Trophoblast cell (in vitro differentiated cells and primary cell): ENCODE measurements at regions not wholly inside any gene's neighbourhood (a gene's known extent, or its start where the extent isn't known, plus 50 kb on each side); places are given as distances from the start of the nearest gene placed in this dataset.
"Not testable (repeated sequence)": the region's sequence is repeated elsewhere in the genome, so short reads cannot be mapped to it uniquely, and the experiment has no call there.

Source experiments
- DNase-seq, 2 donors: peaks; one replicate each; pipeline ENCODE4 v3.0.0-alpha.2; 2016
- H2AFZ ChIP-seq: 2 replicates; pipeline ENCODE4 v1.6.1; 2013; ENCODE audit warnings: low read length, moderate library complexity, mild to moderate bottlenecking; ENCODE audit not compliant: insufficient read depth, poor library complexity
- H2AK5ac ChIP-seq: 2 replicates; pipeline ENCODE4 v1.6.1; 2013; ENCODE audit warnings: mild to moderate bottlenecking, low read length
- H2BK120ac ChIP-seq: 2 replicates; pipeline ENCODE4 v1.6.1; 2013; ENCODE audit warnings: low read length, mild to moderate bottlenecking, moderate library complexity; ENCODE audit not compliant: insufficient read depth, poor library complexity
- H2BK12ac ChIP-seq: 2 replicates; pipeline ENCODE4 v1.6.1; 2013; ENCODE audit warnings: mild to moderate bottlenecking, low read length, moderate library complexity
- H2BK5ac ChIP-seq: 2 replicates; pipeline ENCODE4 v1.6.1; 2013; ENCODE audit warnings: low read length, low read depth, moderate library complexity, mild to moderate bottlenecking; ENCODE audit not compliant: poor library complexity
- H3K14ac ChIP-seq: 2 replicates; pipeline ENCODE4 v1.6.1; 2013; ENCODE audit warnings: mild to moderate bottlenecking, low read length
- H3K18ac ChIP-seq: 2 replicates; pipeline ENCODE4 v1.6.1; 2013; ENCODE audit warnings: mild to moderate bottlenecking, low read length
- H3K23ac ChIP-seq: 2 replicates; pipeline ENCODE4 v1.6.1; 2013; ENCODE audit warnings: low read length
- H3K27ac ChIP-seq: 2 replicates; pipeline ENCODE4 v1.5.1; 2013; ENCODE audit warnings: low read depth, mild to moderate bottlenecking, inconsistent platforms, low read length, moderate library complexity
- H3K27me3 ChIP-seq: 2 replicates; pipeline ENCODE4 v1.6.1; 2013; ENCODE audit warnings: inconsistent platforms, mild to moderate bottlenecking, low read length, moderate library complexity; ENCODE audit not compliant: insufficient read depth
- H3K36me3 ChIP-seq, 2 experiments: 1 replicate in 1 of 2; 2 replicates in 1 of 2; pipeline ENCODE4 v1.6.1; 2013; ENCODE audit warnings: low read length in 2 of 2, mild to moderate bottlenecking in 2 of 2, moderate library complexity in 1 of 2; ENCODE audit not compliant: insufficient read depth in 2 of 2, control insufficient read depth in 1 of 2
- H3K4ac ChIP-seq: 2 replicates; pipeline ENCODE4 v1.6.1; 2013; ENCODE audit warnings: low read depth, mild to moderate bottlenecking, low read length, moderate library complexity
- H3K4me1 ChIP-seq, 2 experiments: 1 replicate in 1 of 2; 2 replicates in 1 of 2; pipeline ENCODE4 v1.6.1; 2013; ENCODE audit warnings: low read length in 2 of 2, mild to moderate bottlenecking in 2 of 2, moderate library complexity in 1 of 2; ENCODE audit not compliant: insufficient read depth in 2 of 2, control insufficient read depth in 1 of 2
- H3K4me2 ChIP-seq: 2 replicates; pipeline ENCODE4 v1.6.1; 2013; ENCODE audit warnings: inconsistent platforms, mild to moderate bottlenecking, low read length, moderate library complexity
- H3K4me3 ChIP-seq: 2 replicates; pipeline ENCODE4 v1.5.1; 2013; ENCODE audit warnings: mild to moderate bottlenecking, low read depth, low read length, inconsistent platforms
- H3K79me1 ChIP-seq: one replicate; pipeline ENCODE4 v1.6.1; 2013; ENCODE audit warnings: low read length
- H3K79me2 ChIP-seq: 2 replicates; pipeline ENCODE4 v1.6.1; 2013; ENCODE audit warnings: low read length, mild to moderate bottlenecking; ENCODE audit not compliant: control insufficient read depth, insufficient read depth, poor library complexity
- H3K9ac ChIP-seq: 2 replicates; pipeline ENCODE4 v1.6.1; 2013; ENCODE audit warnings: mild to moderate bottlenecking, low read length
- H3K9me3 ChIP-seq: 2 replicates; pipeline ENCODE4 v1.6.1; 2013; ENCODE audit warnings: low read depth, mild to moderate bottlenecking, control low read depth, inconsistent platforms, low read length; ENCODE audit not compliant: insufficient read depth
- H4K12ac ChIP-seq: 2 replicates; pipeline ENCODE4 v1.6.1; 2013; ENCODE audit warnings: low read depth, mild to moderate bottlenecking, low read length, moderate library complexity
- H4K8ac ChIP-seq: 2 replicates; pipeline ENCODE4 v1.6.1; 2013; ENCODE audit warnings: low read depth, mild to moderate bottlenecking, low read length, moderate library complexity
- H4K91ac ChIP-seq: one replicate; pipeline ENCODE4 v1.6.1; 2013; ENCODE audit warnings: low read depth, mild to moderate bottlenecking, low read length, moderate library complexity
- WGBS: extraction: QIAGEN DNeasy Blood & Tissue Kit; methylation state at CpG from one replicate; pipeline ENCODE4 v1.1.7; 2013; ENCODE audit warnings: missing lambda C conversion rate; ENCODE audit not compliant: insufficient read length, insufficient coverage; ENCODE audit errors: extremely low coverage; 5-methylcytosine and 5-hydroxymethylcytosine counted together

GRCh38 chr12:18828987-18829386, 91.1 kb downstream of the CAPZA3 start:
- Histone ChIP-seq H2BK120ac (no peak overlapping the region), H3K79me1 (no peaks in the 10 kb centered on the region), H4K12ac (no peak overlapping the region), H3K36me3 (no peaks in the 10 kb centered on the region), H2BK12ac (no peak overlapping the region), H3K27me3 (no peaks in the 10 kb centered on the region), H3K18ac (no peak overlapping the region), H3K4ac (no peak overlapping the region), H3K79me2 (no peaks in the 10 kb centered on the region), H3K9me3 (no peaks in the 10 kb centered on the region), H2AK5ac (no peak overlapping the region), H4K8ac (no peak overlapping the region), H2BK5ac (no peak overlapping the region), H4K91ac (no peak overlapping the region), H3K23ac (no peak overlapping the region), H3K4me2 (no peak overlapping the region), H3K4me3 (no peak overlapping the region), H3K27ac (no peak overlapping the region), H2AFZ (no peak overlapping the region), H3K14ac (no peak overlapping the region), H3K9ac (no peak overlapping the region), H3K4me1 (no peaks in the 10 kb centered on the region)
- DNase-seq, result no peak

DNA sequence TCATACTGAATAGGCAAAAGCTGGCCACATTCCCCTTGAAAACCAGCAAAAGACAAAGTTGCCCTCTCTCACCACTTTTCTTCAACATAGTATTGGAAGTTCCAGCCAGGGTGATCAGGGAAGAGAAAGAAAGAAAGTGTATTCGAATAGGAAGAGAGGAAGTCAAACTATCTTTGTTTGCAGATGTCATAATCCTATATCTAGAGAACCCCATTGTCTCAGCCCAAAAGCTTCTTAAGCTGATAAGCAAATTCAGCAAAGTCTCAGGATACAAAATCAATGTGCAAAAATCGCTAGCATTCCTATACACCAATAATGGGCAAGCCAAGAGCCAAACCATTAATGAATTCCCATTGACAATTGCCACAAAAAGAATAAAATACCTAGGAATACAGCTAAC, 95.0 kb downstream of the CAPZA3 start:
- H3K4me3 ChIP-seq, H4K8ac ChIP-seq, H3K36me3 ChIP-seq, H4K91ac ChIP-seq, H3K18ac ChIP-seq, H3K9ac ChIP-seq, H3K23ac ChIP-seq, H3K79me2 ChIP-seq, H3K4ac ChIP-seq, H3K4me1 ChIP-seq, H2AFZ ChIP-seq, H3K27me3 ChIP-seq, H3K14ac ChIP-seq, H3K27ac ChIP-seq, H2BK5ac ChIP-seq, H3K79me1 ChIP-seq, H2AK5ac ChIP-seq, H2BK12ac ChIP-seq, H3K9me3 ChIP-seq, H3K4me2 ChIP-seq, DNase-seq, H2BK120ac ChIP-seq, H4K12ac ChIP-seq: not testable (repeated sequence)
- WGBS, result no CpG with 5 or more reads among the region's 2 CpGs

- no peak overlapping the region for H3K23ac ChIP-seq
- H3K18ac ChIP-seq, result no peak overlapping the region
- H3K79me2 ChIP-seq, result no peaks in the 10 kb centered on the region
- H3K79me1 ChIP-seq, result no peaks in the 10 kb centered on the region
- no peaks in the 10 kb centered on the region for H3K9me3 ChIP-seq
- no peak overlapping the region for H2AFZ ChIP-seq
- no peak overlapping the region for H3K14ac ChIP-seq
- H3K36me3 ChIP-seq, result no peaks in the 10 kb centered on the region
- no peak overlapping the region for H4K91ac ChIP-seq
- no peak overlapping the region for H4K8ac ChIP-seq
- no peak overlapping the region for H2AK5ac ChIP-seq
- H2BK12ac ChIP-seq, result no peak overlapping the region
- no peak overlapping the region for H3K4me2 ChIP-seq
- no CpG with 5 or more reads among the region's 4 CpGs for WGBS
- no peak overlapping the region for H4K12ac ChIP-seq
- no peak overlapping the region for H3K9ac ChIP-seq
- no peak overlapping the region for H2BK120ac ChIP-seq
- no peak for DNase-seq
- H3K4me1 ChIP-seq, result no peaks in the 10 kb centered on the region
- no peak overlapping the region for H3K4me3 ChIP-seq
- H3K27ac ChIP-seq, result no peak overlapping the region
- no peak overlapping the region for H3K4ac ChIP-seq
- no peak overlapping the region for H2BK5ac ChIP-seq
- H3K27me3 ChIP-seq, result no peaks in the 10 kb centered on the region
These were observed 99.1 kb downstream of the CAPZA3 start for GRCh38 chr12:18837025-18837424.

GRCh38 chr12:18837505-18837904, 99.6 kb downstream of the CAPZA3 start:
- no CpG with 5 or more reads among the region's 2 CpGs for WGBS
- Histone ChIP-seq H3K9ac (no peak overlapping the region), H3K14ac (no peak overlapping the region), H2AFZ (no peak overlapping the region), H4K8ac (no peak overlapping the region), H4K12ac (no peak overlapping the region), H3K18ac (no peak overlapping the region), H4K91ac (no peak overlapping the region), H2BK120ac (no peak overlapping the region), H3K4me3 (no peak overlapping the region), H3K27ac (no peak overlapping the region), H3K79me2 (no peaks in the 10 kb centered on the region), H3K4me2 (no peak overlapping the region), H3K23ac (no peak overlapping the region), H3K4me1 (no peaks in the 10 kb centered on the region), H3K9me3 (no peaks in the 10 kb centered on the region), H2AK5ac (no peak overlapping the region), H2BK12ac (no peak overlapping the region), H3K79me1 (no peaks in the 10 kb centered on the region), H2BK5ac (no peak overlapping the region), H3K27me3 (no peaks in the 10 kb centered on the region), H3K4ac (no peak overlapping the region), H3K36me3 (no peaks in the 10 kb centered on the region)
- DNase-seq, result no peak

- DNase-seq, H2BK120ac ChIP-seq, H4K91ac ChIP-seq, H3K9me3 ChIP-seq, H3K4me2 ChIP-seq, H3K18ac ChIP-seq, H2AFZ ChIP-seq, H3K27me3 ChIP-seq, H3K27ac ChIP-seq, H4K8ac ChIP-seq, H3K9ac ChIP-seq, H3K36me3 ChIP-seq, H3K4me3 ChIP-seq, H3K4me1 ChIP-seq, H3K79me1 ChIP-seq, H2AK5ac ChIP-seq, H3K23ac ChIP-seq, H2BK12ac ChIP-seq, H2BK5ac ChIP-seq, H3K4ac ChIP-seq, H3K79me2 ChIP-seq, H4K12ac ChIP-seq, H3K14ac ChIP-seq: not testable (repeated sequence)
- WGBS, result no CpG with 5 or more reads among the region's 4 CpGs
These were observed 103.1 kb downstream of the CAPZA3 start for GRCh38 chr12:18840997-18841396.
